ENCODE measurements at regions not wholly inside any gene's neighbourhood (a gene's known extent, or its start where the extent isn't known, plus 50 kb on each side); places are given as distances from the start of the nearest gene placed in this dataset.

- no peak overlapping the region for H3K27ac Mint-ChIP-seq
These were observed 52.4 kb upstream of the FICD start for GRCh38 chr12:108462686-108463085.

GRCh38 chr12:108461058-108461660, 53.9 kb upstream of the FICD start:
- Mint-ChIP-seq H3K36me3 (no peaks in the 10 kb centered on the region), H3K27ac (no peak overlapping the region), H3K4me3 (no peak overlapping the region), H3K9me3 (no peaks in the 10 kb centered on the region), H3K4me1 (ENCODE audit: unreplicated experiment) (peaks cover 7% of the 10 kb centered on the region), H3K27me3 (peaks cover 36% of the 10 kb centered on the region)
- no peak for TF ChIP-seq CTCF (conservative IDR thresholded peaks at IDR 0.05)
- no peak for DNase-seq (ENCODE audit: extremely low spot score, unreplicated experiment)

More at GRCh38 chr12:108462686-108463085, 52.4 kb upstream of the FICD start:
- TF ChIP-seq CTCF (conservative IDR thresholded peaks at IDR 0.05) = no peak
- Mint-ChIP-seq H3K27me3 (peaks cover 36% of the 10 kb centered on the region), H3K9me3 (no peaks in the 10 kb centered on the region), H3K4me3 (no peak overlapping the region), H3K4me1 (ENCODE audit: unreplicated experiment) (peaks cover 7% of the 10 kb centered on the region), H3K36me3 (no peaks in the 10 kb centered on the region)
- no peak for DNase-seq (ENCODE audit: extremely low spot score, unreplicated experiment)

DNA sequence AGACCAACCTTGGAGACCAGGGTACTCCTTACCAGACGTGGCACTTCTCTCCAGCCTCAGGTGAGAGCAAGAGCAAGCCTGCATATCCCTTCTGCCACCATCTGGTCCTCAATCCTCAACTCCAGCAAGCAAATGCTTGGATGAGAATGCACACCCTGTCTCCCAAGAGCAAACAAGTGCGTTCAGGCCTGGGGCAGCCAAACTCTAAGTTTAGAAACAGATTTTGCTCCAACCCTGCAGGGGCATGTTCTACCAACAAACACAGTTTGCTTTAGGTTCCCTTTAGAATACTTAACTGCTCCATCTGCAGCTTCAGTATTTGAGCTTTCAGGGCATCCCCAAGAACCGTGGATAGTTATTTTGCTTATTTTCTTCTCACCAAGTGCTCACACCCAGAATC, 55.9 kb upstream of the FICD start:
- Mint-ChIP-seq H3K27me3 (peaks cover 37% of the 10 kb centered on the region), H3K36me3 (no peaks in the 10 kb centered on the region), H3K27ac (no peak overlapping the region), H3K4me1 (ENCODE audit: unreplicated experiment) (peaks cover 7% of the 10 kb centered on the region), H3K4me3 (no peak overlapping the region), H3K9me3 (no peaks in the 10 kb centered on the region)
- TF ChIP-seq CTCF (conservative IDR thresholded peaks at IDR 0.05) = no peak
- no peak for DNase-seq (ENCODE audit: extremely low spot score, unreplicated experiment)

DNA sequence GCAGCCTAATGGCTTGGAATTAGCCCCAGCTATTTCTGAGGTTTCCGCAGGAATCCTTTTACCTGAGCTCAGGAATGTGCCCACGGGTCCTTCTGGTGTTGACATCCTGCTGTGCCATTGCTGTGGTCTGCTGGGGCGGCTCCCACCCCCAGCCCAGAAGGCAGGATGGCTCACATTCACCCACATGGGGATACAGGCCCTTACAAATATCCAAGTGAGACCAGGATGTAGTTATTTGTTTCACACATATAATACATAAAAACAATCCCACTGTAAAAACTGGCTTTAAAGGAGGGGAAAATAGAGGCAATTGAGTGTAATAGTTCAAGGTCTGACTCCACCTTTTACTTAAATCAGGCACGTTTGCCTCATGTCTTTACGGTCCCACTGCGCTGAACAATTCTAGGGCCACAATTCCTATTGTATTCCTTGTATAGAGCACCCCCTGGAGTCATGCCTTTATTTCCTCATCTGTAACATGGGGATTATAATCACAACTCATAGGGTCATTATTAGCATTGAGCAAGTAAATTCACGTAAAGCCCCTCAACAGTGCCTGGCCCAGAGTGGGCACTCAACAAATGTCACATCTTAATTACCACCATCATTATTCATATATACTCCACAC, 57.2 kb upstream of the FICD start:
- no peak for DNase-seq (ENCODE audit: extremely low spot score, unreplicated experiment)
- Mint-ChIP-seq H3K4me3 (no peak overlapping the region), H3K9me3 (no peaks in the 10 kb centered on the region), H3K27ac (no peak overlapping the region), H3K36me3 (no peaks in the 10 kb centered on the region), H3K4me1 (ENCODE audit: unreplicated experiment) (peaks cover 7% of the 10 kb centered on the region), H3K27me3 (peaks cover 35% of the 10 kb centered on the region)
- TF ChIP-seq CTCF (conservative IDR thresholded peaks at IDR 0.05) = no peak

GRCh38 chr12:108457006-108457733, 57.9 kb upstream of the FICD start:
- Mint-ChIP-seq H3K4me1 (ENCODE audit: unreplicated experiment) (peaks cover 7% of the 10 kb centered on the region), H3K4me3 (no peak overlapping the region), H3K36me3 (no peaks in the 10 kb centered on the region), H3K27me3 (peaks cover 34% of the 10 kb centered on the region), H3K27ac (no peak overlapping the region), H3K9me3 (peaks cover 2% of the 10 kb centered on the region)
- DNase-seq (ENCODE audit: extremely low spot score, unreplicated experiment) = no peak
- TF ChIP-seq CTCF (conservative IDR thresholded peaks at IDR 0.05) = peak; percentile 84

Measured in type B pancreatic cell (in vitro differentiated cells).